ENCODE measurements at regions not wholly inside any gene's neighbourhood (a gene's known extent, or its start where the extent isn't known, plus 50 kb on each side); places are given as distances from the start of the nearest gene placed in this dataset.

DNA sequence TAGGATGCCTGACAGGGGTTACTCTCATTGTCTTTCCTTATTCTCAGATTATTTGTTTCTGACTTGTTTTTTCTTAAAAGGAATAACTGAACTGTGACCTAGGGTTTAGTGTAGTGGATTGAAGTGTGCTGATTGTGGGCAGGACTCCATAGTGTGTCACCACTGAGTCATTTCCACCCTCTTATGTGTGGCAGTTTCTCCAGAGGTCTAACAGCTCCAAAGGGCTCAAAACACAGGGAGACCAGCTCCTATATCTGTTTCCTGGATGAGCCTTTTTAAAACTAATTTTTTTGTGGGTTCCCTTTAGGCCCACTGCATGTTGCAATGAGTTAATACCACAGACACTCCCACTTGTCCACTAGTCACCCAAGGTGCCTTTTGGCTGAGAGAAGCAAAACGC, 951.1 kb upstream of the ADGRB3 start:
- no peak overlapping the region for H3K27ac ChIP-seq (ENCODE audit: low read length)
- H2AFZ ChIP-seq (ENCODE audit: low read length): peak overlapping the region; percentile 54; the same call in 1 of the 2 replicates
- no peaks in the 10 kb centered on the region for H3K79me2 ChIP-seq (ENCODE audit: low read length)
- DNase-seq: no peak
- H4K20me1 ChIP-seq (ENCODE audit: insufficient read depth, low read depth, low read length): no peaks in the 10 kb centered on the region
- no peak overlapping the region for H3K4me3 ChIP-seq (ENCODE audit: low read length)
- H3K27me3 ChIP-seq (ENCODE audit: low read length): no peaks in the 10 kb centered on the region
- H3K36me3 ChIP-seq (ENCODE audit: insufficient read depth, low read length): no peaks in the 10 kb centered on the region
- no peak overlapping the region for H3K4me2 ChIP-seq (ENCODE audit: low read depth, low read length, poor library complexity, severe bottlenecking)
- H3K9ac ChIP-seq (ENCODE audit: low read length): no peak overlapping the region
- H3K9me3 ChIP-seq (ENCODE audit: low read length): no peaks in the 10 kb centered on the region
- H3K9me2 ChIP-seq (replicated peaks; ENCODE audit: insufficient read depth, low read length): no peaks in the 10 kb centered on the region
- H3K4me1 ChIP-seq (ENCODE audit: low read length): no peaks in the 10 kb centered on the region

- Histone ChIP-seq H4K20me1 (ENCODE audit: insufficient read depth, low read depth, low read length) (no peaks in the 10 kb centered on the region), H3K9me2 (replicated peaks; ENCODE audit: insufficient read depth, low read length) (no peaks in the 10 kb centered on the region), H3K4me3 (ENCODE audit: low read length) (no peak overlapping the region), H3K27ac (ENCODE audit: low read length) (no peak overlapping the region), H3K4me1 (ENCODE audit: low read length) (no peaks in the 10 kb centered on the region), H3K9me3 (ENCODE audit: low read length) (no peaks in the 10 kb centered on the region), H3K36me3 (ENCODE audit: insufficient read depth, low read length) (no peaks in the 10 kb centered on the region), H3K27me3 (ENCODE audit: low read length) (no peaks in the 10 kb centered on the region), H3K4me2 (ENCODE audit: low read depth, low read length, poor library complexity, severe bottlenecking) (no peak overlapping the region), H2AFZ (ENCODE audit: low read length) (peak overlapping the region; percentile 78), H3K79me2 (ENCODE audit: low read length) (no peaks in the 10 kb centered on the region), H3K9ac (ENCODE audit: low read length) (no peak overlapping the region)
- no peak for DNase-seq
Observed at GRCh38 chr6:67680297-67680932, 954.7 kb upstream of the ADGRB3 start.

- Histone ChIP-seq H4K20me1 (ENCODE audit: insufficient read depth, low read depth, low read length) (no peaks in the 10 kb centered on the region), H3K36me3 (ENCODE audit: insufficient read depth, low read length) (no peaks in the 10 kb centered on the region), H3K9ac (ENCODE audit: low read length) (no peak overlapping the region), H2AFZ (ENCODE audit: low read length) (peak overlapping the region; percentile 78), H3K9me3 (ENCODE audit: low read length) (no peaks in the 10 kb centered on the region; the same call in 1 of the 2 replicates), H3K9me2 (replicated peaks; ENCODE audit: insufficient read depth, low read length) (no peaks in the 10 kb centered on the region), H3K27ac (ENCODE audit: low read length) (no peak overlapping the region), H3K4me3 (ENCODE audit: low read length) (no peak overlapping the region), H3K4me2 (ENCODE audit: low read depth, low read length, poor library complexity, severe bottlenecking) (no peak overlapping the region), H3K4me1 (ENCODE audit: low read length) (no peaks in the 10 kb centered on the region), H3K27me3 (ENCODE audit: low read length) (no peaks in the 10 kb centered on the region), H3K79me2 (ENCODE audit: low read length) (no peaks in the 10 kb centered on the region)
- DNase-seq: no peak
Observed at GRCh38 chr6:67679566-67680296, 955.4 kb upstream of the ADGRB3 start.

- Histone ChIP-seq H3K36me3 (ENCODE audit: insufficient read depth, low read length) (no peaks in the 10 kb centered on the region), H3K27me3 (ENCODE audit: low read length) (no peaks in the 10 kb centered on the region), H3K4me3 (ENCODE audit: low read length) (no peak overlapping the region), H3K79me2 (ENCODE audit: low read length) (no peaks in the 10 kb centered on the region), H3K9me2 (replicated peaks; ENCODE audit: insufficient read depth, low read length) (no peaks in the 10 kb centered on the region), H2AFZ (ENCODE audit: low read length) (peak overlapping the region; percentile 65; the same call in 1 of the 2 replicates), H3K9me3 (ENCODE audit: low read length) (peaks cover 10% of the 10 kb centered on the region), H4K20me1 (ENCODE audit: insufficient read depth, low read depth, low read length) (no peaks in the 10 kb centered on the region), H3K4me2 (ENCODE audit: low read depth, low read length, poor library complexity, severe bottlenecking) (no peak overlapping the region), H3K9ac (ENCODE audit: low read length) (no peak overlapping the region), H3K4me1 (ENCODE audit: low read length) (no peaks in the 10 kb centered on the region), H3K27ac (ENCODE audit: low read length) (no peak overlapping the region)
- no peak for DNase-seq
Observed at GRCh38 chr6:67676892-67677291, 958.2 kb upstream of the ADGRB3 start.

DNA sequence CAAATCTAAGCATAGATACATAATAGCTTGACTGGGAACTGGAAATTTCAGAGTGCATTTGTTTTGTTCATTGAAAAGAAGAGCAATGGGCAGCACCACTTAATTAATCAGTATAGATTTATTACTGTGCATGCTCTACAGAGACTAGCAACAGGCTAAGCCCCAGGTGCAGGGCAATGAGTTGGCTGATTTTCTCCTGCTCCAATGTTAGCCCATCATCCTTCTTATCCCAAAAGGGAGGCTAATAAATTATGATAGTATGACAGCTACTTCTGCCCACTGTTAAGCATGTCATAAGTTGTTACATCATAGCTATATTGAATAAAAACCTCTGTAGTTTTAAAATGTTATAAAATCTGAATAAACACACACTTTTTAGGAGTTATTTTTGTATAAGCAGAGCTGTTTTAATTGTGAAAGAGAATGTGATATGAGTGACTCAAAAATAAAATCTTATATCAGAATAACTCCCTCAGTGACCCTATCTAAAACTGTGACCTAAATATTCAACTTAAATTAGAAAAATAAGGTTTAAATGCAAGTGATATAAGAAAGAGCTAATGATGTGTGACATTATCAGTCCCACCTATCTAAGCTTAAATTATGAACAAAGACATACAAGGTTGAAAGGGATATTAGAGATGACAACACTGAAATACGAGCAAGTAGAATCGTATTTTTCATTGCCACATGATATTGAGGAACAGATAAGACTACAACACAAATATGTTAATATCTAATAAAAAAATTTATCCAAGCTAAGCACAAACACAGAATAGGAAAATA, 967.3 kb upstream of the ADGRB3 start:
- Histone ChIP-seq H3K36me3 (ENCODE audit: insufficient read depth, low read length) (no peaks in the 10 kb centered on the region), H3K9ac (ENCODE audit: low read length) (no peak overlapping the region), H3K79me2 (ENCODE audit: low read length) (no peaks in the 10 kb centered on the region), H3K9me3 (ENCODE audit: low read length) (no peaks in the 10 kb centered on the region), H4K20me1 (ENCODE audit: insufficient read depth, low read depth, low read length) (no peaks in the 10 kb centered on the region), H3K9me2 (replicated peaks; ENCODE audit: insufficient read depth, low read length) (no peaks in the 10 kb centered on the region), H3K27ac (ENCODE audit: low read length) (no peak overlapping the region), H3K27me3 (ENCODE audit: low read length) (no peaks in the 10 kb centered on the region), H2AFZ (ENCODE audit: low read length) (0 out of 2 replicates have a peak overlapping the region, but pooled peaks have one; percentile 10), H3K4me1 (ENCODE audit: low read length) (no peaks in the 10 kb centered on the region; the same call in 1 of the 2 replicates), H3K4me3 (ENCODE audit: low read length) (no peak overlapping the region), H3K4me2 (ENCODE audit: low read depth, low read length, poor library complexity, severe bottlenecking) (no peak overlapping the region)
- no peak for DNase-seq

GRCh38 chr6:67666177-67666964, 968.7 kb upstream of the ADGRB3 start:
- DNase-seq: no peak
- no peak overlapping the region for H3K9ac ChIP-seq (ENCODE audit: low read length)

DNA sequence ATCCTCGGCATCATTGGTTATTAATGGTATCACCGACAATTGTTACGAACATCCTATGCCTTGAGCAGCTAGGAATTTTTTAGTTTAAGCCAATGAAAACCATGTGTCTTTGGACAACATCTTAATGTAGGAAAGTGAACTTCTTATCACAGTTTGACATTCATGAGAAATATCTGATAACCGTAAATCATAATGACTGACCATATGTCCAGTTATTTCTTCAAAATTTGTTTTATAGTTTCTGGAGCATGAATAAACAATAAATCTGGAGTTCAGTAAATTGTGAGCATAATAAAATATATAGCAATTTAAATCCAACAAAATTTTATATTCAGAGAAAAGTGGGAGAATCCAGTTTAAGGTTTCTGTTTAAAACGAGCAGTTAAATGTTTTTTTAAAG, 970.1 kb upstream of the ADGRB3 start:
- Histone ChIP-seq H3K79me2 (ENCODE audit: low read length) (no peaks in the 10 kb centered on the region), H3K4me2 (ENCODE audit: low read depth, low read length, poor library complexity, severe bottlenecking) (no peak overlapping the region), H3K4me3 (ENCODE audit: low read length) (no peak overlapping the region), H3K27me3 (ENCODE audit: low read length) (no peaks in the 10 kb centered on the region), H3K9ac (ENCODE audit: low read length) (no peak overlapping the region), H2AFZ (ENCODE audit: low read length) (no peak overlapping the region), H3K9me2 (replicated peaks; ENCODE audit: insufficient read depth, low read length) (no peaks in the 10 kb centered on the region), H3K36me3 (ENCODE audit: insufficient read depth, low read length) (no peaks in the 10 kb centered on the region), H3K9me3 (ENCODE audit: low read length) (no peaks in the 10 kb centered on the region), H3K27ac (ENCODE audit: low read length) (no peak overlapping the region), H4K20me1 (ENCODE audit: insufficient read depth, low read depth, low read length) (no peaks in the 10 kb centered on the region), H3K4me1 (ENCODE audit: low read length) (no peaks in the 10 kb centered on the region; the same call in 1 of the 2 replicates)
- DNase-seq: no peak

More at GRCh38 chr6:67666177-67666964, 968.7 kb upstream of the ADGRB3 start:
- Histone ChIP-seq H3K27ac (ENCODE audit: low read length) (no peak overlapping the region), H3K4me2 (ENCODE audit: low read depth, low read length, poor library complexity, severe bottlenecking) (no peak overlapping the region), H3K9me3 (ENCODE audit: low read length) (no peaks in the 10 kb centered on the region), H3K36me3 (ENCODE audit: insufficient read depth, low read length) (no peaks in the 10 kb centered on the region), H3K27me3 (ENCODE audit: low read length) (no peaks in the 10 kb centered on the region), H3K4me3 (ENCODE audit: low read length) (no peak overlapping the region), H3K79me2 (ENCODE audit: low read length) (no peaks in the 10 kb centered on the region), H3K9me2 (replicated peaks; ENCODE audit: insufficient read depth, low read length) (no peaks in the 10 kb centered on the region), H4K20me1 (ENCODE audit: insufficient read depth, low read depth, low read length) (no peaks in the 10 kb centered on the region), H2AFZ (ENCODE audit: low read length) (peak overlapping the region; percentile 95), H3K4me1 (ENCODE audit: low read length) (no peaks in the 10 kb centered on the region; the same call in 1 of the 2 replicates)

Data from Karpas-422 (cell line).